ENCODE measurements at regions not wholly inside any gene's neighbourhood (a gene's known extent, or its start where the extent isn't known, plus 50 kb on each side); places are given as distances from the start of the nearest gene placed in this dataset.

DNA sequence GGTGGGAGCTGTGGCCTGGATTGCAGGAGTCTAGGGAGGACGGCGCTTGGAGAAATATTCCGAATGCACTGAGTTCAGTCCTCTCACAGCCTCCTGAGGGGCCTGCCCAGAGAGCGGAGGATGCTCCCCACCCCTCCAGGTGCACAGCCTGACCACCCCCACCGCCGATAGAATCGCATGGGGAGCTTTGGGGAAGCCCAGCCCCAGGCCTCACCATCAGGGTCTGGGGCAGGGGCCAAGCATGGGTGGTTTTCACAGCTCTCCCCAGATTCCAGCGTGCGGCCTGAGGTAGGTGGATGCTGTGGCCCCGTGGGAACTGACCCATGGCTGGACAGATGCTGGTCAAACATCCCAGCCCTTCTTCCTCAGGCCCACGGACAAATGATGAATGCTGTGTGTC, 79.9 kb upstream of the OLFM1 start:
- Histone ChIP-seq H3K27ac (no peak overlapping the region), H3K4me1 (no peaks in the 10 kb centered on the region), H3K4me3 (no peak overlapping the region), H3K9me3 (peaks cover under 1% of the 10 kb centered on the region; the same call in 1 of the 3 replicates), H3K4me2 (no peak overlapping the region)
- TF ChIP-seq HOXA7 (CRISPR knock-in tag; IDR thresholded peaks at IDR 0.05): no peak
- TF ChIP-seq CBX2 (IDR thresholded peaks at IDR 0.05; ENCODE audit: borderline replicate concordance, low read depth): no peak
- no peak for TF ChIP-seq REST (IDR thresholded peaks at IDR 0.05)
- TF ChIP-seq CEBPB (IDR thresholded peaks at IDR 0.05): no peak
- TF ChIP-seq POLR2AphosphoS2 (conservative IDR thresholded peaks at IDR 0.05; ENCODE audit: low read length): no peak
- no peak for TF ChIP-seq EHF (CRISPR knock-in tag; IDR thresholded peaks at IDR 0.05)
- no peak for TF ChIP-seq RFX5 (IDR thresholded peaks at IDR 0.05)
- no peak for TF ChIP-seq PHF8 (IDR thresholded peaks at IDR 0.05; ENCODE audit: borderline replicate concordance, low read depth)
- no peak for TF ChIP-seq HOXB5 (CRISPR knock-in tag; IDR thresholded peaks at IDR 0.05)
- no peak for TF ChIP-seq NR3C1 (IDR thresholded peaks at IDR 0.05)
- no peak for TF ChIP-seq ESRRA (IDR thresholded peaks at IDR 0.05; ENCODE audit: borderline replicate concordance, low read length)
- TF ChIP-seq NPAS2 (CRISPR knock-in tag; IDR thresholded peaks at IDR 0.05; ENCODE audit: borderline replicate concordance): no peak
- TF ChIP-seq, protein P1, sequence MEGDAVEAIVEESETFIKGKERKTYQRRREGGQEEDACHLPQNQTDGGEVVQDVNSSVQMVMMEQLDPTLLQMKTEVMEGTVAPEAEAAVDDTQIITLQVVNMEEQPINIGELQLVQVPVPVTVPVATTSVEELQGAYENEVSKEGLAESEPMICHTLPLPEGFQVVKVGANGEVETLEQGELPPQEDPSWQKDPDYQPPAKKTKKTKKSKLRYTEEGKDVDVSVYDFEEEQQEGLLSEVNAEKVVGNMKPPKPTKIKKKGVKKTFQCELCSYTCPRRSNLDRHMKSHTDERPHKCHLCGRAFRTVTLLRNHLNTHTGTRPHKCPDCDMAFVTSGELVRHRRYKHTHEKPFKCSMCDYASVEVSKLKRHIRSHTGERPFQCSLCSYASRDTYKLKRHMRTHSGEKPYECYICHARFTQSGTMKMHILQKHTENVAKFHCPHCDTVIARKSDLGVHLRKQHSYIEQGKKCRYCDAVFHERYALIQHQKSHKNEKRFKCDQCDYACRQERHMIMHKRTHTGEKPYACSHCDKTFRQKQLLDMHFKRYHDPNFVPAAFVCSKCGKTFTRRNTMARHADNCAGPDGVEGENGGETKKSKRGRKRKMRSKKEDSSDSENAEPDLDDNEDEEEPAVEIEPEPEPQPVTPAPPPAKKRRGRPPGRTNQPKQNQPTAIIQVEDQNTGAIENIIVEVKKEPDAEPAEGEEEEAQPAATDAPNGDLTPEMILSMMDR (IDR thresholded peaks at IDR 0.05): no peak
- TF ChIP-seq HDAC2 (IDR thresholded peaks at IDR 0.05): no peak
- TF ChIP-seq HMGXB4 (CRISPR knock-in tag; IDR thresholded peaks at IDR 0.05; ENCODE audit: borderline replicate concordance): no peak
- no peak for TF ChIP-seq GATA3 (IDR thresholded peaks at IDR 0.05; ENCODE audit: borderline replicate concordance)
- TF ChIP-seq FOXS1 (CRISPR knock-in tag; IDR thresholded peaks at IDR 0.05): no peak
- TF ChIP-seq TFCP2L1 (CRISPR knock-in tag; IDR thresholded peaks at IDR 0.05): no peak
- no peak for TF ChIP-seq ZC3H11A (IDR thresholded peaks at IDR 0.05)
- ATAC-seq: no peak
- ChIA-PET CTCF (interaction anchor here (0.7 to 1.0 kb wide), 2 partner anchors 10 to 48 kb away, joined by 3 read pairs; no protein-coding TSS in a partner anchor), POLR2A (no interaction called here)
- DNase-seq (ENCODE audit: low read depth in 1 of 2, low spot score in 1 of 2): no peak
- no peak for FAIRE-seq
- 54% methylated on average over 4 of the region's 11 CpGs for WGBS (ENCODE audit: missing lambda C conversion rate)

GRCh38 chr9:135008416-135008815, 79.1 kb upstream of the OLFM1 start:
- Histone ChIP-seq H3K4me1 (no peaks in the 10 kb centered on the region), H3K4me2 (no peak overlapping the region), H3K4me3 (no peak overlapping the region), H3K27ac (no peak overlapping the region), H3K9me3 (no peaks in the 10 kb centered on the region)
- FAIRE-seq (no peak), ATAC-seq (no peak), DNase-seq (ENCODE audit: low read depth in 1 of 2, low spot score in 1 of 2) (no peak)
- TF ChIP-seq ATOH8 (CRISPR knock-in tag; IDR thresholded peaks at IDR 0.05; ENCODE audit: low read depth) (no peak), GATA3 (IDR thresholded peaks at IDR 0.05; ENCODE audit: borderline replicate concordance) (no peak), EHF (CRISPR knock-in tag; IDR thresholded peaks at IDR 0.05) (no peak), MYC (IDR thresholded peaks at IDR 0.05; ENCODE audit: borderline replicate concordance, low read length) (no peak)
- ChIA-PET POLR2A (no interaction called here), CTCF (no interaction called here)
- 23% methylated on average over 8 of the region's 8 CpGs for WGBS (ENCODE audit: missing lambda C conversion rate)

Measured in A549 (cell line).